Right renal cortex interstitium (tissue), 3 donors: ENCODE measurements at regions not wholly inside any gene's neighbourhood (a gene's known extent, or its start where the extent isn't known, plus 50 kb on each side); places are given as distances from the start of the nearest gene placed in this dataset.

ENCODE experiments used
- DNase-seq, 3 donors: peaks; one replicate each; pipeline ENCODE4 v3.0.0-alpha.2; 2013; ENCODE audit warnings: low read depth in 3 of 3, low spot score in 2 of 3

DNA sequence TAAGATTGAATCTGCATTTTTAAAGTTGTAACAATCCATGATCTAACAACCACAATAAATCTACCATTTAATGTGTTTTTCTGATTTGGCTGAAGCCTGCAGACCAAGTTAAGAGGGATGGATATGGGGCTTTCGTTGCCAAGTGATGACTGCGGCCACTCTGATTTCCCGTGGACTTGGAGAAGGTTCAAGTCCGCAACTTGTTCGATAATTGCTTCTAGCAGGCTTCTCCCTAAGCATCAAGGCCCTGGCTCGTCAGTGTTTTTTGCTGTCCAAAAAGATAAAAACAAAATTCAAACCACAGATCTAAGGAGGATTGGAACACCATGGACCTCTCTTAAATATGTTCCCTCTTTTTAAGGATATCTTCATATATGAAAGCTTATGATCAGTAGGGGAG is 256.6 kb downstream of the CNTN3 start:
- DNase-seq = no peak

DNA sequence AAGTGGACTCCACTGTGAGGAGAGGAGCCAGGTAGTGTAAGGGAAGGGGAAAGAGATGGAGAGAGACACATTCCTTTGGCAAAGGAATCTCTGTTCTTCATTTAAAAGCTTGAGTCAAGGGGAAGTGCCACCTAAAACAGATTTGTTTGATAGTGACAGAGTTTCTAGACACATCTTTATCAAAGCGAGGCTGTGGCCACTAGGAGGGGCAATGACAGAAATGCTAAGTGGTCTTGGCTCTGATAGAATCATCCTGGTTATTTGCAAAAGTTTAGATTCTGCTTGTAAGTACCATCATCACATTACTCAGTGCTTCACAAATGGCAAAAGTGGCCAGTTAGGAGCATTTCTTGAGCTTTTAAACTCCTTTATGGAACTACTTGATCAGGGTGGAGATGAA is 261.4 kb downstream of the CNTN3 start:
- no peak for DNase-seq

DNA sequence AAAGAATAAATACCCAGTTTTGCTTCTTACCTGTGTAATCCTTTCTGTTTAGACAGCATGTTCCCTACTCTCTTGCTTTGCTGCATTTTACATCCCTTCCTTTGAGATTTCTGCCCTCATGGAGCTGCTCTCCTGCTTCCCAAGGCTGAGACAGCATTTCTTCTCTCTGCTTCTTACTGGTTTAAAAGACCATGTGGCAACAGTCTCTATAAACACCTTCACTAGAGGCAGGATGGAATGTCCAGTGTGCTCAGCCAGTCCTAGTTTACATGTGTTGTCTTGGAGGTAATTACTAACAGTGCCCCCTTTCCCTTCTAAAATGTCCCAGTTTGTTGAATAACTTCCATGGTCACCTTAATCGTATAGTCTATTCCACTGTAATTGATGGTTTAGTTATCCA is 262.3 kb downstream of the CNTN3 start:
- no peak for DNase-seq

DNA sequence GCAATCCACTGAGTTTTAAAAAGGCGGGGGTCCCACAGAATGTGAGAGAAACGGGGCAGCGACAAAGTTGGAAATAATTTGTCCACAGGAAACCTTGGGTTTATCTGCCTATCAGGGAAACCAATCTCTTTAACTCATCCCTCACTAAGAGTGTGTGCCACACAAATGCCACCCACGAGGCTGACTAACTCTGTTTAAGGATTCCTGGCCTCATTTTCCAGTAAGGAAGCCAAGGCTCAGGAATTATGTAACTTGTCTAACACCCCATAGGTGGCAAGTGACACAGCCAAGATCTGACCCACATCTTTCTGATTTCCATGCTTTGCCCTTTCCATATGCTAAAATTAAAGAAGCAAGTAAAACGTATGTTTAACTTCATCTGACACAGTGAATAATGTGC is 263.2 kb downstream of the CNTN3 start:
- no peak for DNase-seq

DNA sequence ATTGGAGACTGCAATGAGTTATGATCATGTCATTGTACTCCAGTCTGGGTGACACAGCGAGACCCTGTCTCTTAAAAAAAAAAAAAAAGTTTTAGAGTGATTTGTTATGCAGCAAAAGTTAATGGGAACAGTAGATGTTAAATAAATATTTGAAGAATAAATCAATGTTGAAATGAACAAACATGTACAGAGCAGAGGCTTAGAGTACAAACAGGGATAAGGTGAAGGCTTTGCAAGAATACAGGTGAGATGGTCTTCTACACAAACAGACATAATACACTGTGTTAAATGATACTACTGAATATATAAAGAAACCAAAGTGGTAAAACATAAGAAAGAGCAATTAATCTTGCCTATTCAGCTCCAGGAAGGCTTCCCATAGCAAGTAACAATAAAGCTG is 265.4 kb downstream of the CNTN3 start:
- DNase-seq = no peak

DNA sequence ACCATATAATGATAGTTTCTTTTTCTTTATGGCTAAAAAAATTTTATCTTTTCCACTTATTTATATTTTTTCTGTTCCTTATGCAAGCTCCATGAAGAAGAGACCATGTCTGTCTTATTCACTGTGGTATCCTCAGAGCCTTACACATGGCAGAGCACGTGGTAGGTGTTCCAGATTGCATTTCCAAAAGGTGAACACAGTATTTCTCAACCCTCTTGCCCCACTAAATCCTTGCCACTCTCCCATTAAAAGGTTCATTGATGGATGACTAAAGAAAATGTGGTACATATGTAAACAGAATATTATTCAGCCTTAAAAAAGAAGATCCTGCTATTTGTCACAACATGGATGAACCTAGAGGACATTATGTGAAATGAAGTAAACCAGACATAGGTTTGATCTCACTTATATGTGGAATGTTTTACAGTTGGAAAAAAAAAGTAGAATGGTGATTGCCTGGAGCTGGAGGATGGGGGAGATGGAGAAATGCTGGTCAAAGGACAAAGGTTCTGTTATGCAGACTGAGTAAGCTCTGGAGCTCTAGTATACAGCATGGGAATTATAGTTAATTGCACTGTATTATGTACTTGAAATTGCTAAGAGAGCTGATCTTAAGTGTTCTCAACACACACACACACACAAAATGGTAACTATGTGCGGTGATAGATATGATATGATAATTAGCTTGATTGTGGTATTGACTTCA is 266.7 kb downstream of the CNTN3 start:
- no peak for DNase-seq

DNA sequence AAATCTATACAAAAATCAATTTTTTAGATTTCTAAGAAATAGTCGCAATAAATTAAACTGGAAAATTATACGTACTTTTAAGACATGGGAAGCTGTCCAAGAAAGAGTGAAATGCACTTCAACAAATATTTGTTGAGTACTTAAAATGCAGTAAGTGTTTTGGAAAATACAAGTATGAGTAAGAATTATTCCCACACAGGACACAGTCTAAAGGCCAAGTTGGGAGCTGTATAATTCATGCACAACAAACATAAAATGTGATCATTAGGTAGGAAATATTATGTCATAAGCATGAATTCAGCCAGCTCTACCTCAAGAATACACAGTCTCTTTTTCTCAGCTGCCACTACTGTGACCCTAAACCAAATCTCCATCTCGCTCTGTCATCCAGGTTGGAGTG is 267.6 kb downstream of the CNTN3 start:
- DNase-seq = no peak

DNA sequence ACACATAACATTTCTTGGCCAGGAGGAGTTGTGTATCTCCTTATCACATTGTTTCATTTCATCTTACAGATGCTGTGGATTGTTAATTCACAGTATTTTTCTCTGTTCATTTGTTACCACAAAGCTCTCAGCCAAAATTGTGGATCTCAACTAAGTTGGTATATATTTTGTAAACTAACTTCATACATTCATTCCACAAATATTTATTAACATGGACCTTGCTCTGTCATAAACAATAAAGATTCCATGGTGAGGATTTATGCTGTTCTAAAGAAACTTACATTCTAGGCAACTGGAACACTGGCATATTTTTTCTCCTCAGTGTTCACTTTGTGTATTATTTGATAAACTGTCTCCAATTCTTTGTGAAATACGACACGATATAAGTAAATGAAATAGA is 268.8 kb downstream of the CNTN3 start:
- no peak for DNase-seq

DNA sequence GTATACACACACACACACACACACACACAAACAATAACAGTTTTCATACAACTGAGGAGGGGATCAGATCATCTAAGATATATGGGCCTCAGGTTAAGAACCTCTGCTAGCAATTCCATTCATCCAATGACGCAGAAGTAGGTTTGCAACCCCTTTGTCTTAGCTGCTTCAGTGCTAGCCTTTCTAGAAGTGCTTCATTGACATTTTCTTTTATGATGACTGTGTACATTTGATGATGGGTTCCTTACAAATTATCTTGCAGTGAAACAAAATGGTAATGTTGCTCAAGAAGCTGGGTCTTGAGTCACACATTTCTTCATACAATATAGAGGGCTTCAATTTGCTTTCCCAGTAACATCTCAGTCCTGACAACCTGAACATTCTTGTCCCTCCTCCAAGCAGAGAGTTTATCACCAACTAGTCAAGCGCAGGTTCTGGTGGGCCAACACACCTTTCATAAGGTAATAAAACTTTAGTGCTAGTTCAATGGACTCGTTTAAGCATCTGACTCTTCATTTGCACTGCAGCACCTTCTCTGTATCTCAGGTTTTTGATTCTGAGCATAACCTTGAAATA is 269.5 kb downstream of the CNTN3 start:
- no peak for DNase-seq

DNA sequence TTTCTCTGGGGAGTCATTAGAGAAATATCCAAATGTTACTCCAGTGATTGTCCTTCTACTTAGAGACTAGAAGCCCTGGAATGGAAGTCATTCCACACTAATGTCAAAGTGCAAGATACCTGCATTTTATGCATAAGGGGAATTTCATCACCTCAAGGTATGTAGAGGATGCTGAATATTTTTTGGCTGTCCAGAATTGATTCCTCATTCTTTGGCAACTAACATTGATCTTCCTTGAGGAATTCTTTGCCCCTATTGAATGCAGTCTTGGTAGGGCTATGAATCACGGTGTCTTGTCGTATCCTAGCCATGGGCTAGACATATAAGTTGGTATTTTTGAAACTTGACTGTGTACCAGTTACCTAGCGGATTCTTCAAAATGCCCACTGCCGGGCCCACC is 271.1 kb downstream of the CNTN3 start:
- DNase-seq = no peak

DNA sequence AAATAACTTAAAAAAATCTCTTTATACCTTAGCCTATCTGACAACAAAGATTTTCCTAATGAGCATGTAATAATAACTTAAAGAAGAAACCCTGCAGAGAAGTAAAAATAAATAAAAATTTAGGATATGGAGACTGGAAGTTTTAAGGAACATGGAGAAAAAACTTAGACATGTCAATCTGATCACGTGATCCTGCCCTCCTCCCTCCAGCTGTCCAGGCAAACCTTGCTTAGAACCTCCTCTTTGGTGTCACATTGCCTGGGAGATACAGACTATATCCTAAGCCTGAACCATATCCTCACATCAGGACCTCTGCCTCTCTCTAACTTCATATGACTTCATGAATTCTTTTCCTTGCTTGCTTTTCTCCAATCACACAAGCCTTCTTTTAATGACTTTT is 275.5 kb downstream of the CNTN3 start:
- DNase-seq = no peak

DNA sequence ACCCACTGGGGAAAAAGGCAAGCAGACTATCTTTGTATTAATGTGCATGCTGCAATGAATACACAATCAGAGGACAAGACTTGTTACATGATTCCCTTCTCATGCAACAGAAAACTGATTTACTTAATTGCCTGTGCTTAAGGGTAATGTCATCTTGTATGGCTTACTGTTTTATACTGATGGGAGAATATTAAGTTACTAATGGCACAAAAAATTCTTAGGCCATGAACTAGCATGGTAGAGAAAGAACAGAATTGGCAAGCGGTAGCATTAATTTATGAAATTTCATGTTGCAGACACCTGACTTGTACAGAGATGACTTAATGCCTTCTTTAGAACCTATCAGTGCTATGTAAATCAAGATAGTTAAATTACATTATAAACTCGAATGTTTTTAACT is 282.3 kb downstream of the CNTN3 start:
- DNase-seq = no peak

DNA sequence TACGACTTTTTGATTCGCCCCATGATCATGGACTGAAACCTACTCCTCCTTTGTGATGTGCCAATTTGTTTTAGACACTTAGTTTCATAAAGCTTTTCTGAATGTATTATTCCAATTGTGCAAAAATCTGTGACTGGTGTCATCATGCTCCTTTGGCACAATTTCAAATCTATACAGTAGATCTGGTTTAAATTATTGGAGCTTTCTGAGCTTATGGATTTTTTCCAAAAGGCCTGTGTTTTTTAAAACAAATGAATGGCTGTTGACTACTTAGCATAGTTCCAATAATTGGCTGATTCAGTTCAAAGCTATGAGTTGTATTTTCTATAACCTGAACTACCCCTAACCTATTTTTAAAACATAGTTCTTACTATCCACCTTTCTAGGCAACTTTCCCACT is 282.7 kb downstream of the CNTN3 start:
- DNase-seq = no peak

DNA sequence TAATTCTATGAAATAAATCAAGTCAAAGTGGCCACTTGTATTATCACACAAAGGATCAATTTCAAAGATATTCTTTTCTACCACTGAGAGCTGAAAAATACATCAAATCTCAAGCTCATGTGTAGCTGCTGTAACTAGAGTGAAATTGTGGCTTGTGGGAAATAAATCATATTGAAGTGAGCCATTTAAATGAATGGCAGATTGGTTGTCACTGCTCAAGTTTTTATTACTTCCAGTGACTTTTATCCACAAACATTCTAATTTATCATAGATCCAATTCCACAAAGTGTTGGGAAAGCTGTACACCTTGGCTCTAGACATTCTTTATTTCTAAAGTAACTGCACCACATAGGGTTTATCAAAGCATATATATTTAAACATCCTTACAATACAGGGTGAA is 285.4 kb downstream of the CNTN3 start:
- DNase-seq = peak in 2 of 3 donors; percentile 24 to 29

DNA sequence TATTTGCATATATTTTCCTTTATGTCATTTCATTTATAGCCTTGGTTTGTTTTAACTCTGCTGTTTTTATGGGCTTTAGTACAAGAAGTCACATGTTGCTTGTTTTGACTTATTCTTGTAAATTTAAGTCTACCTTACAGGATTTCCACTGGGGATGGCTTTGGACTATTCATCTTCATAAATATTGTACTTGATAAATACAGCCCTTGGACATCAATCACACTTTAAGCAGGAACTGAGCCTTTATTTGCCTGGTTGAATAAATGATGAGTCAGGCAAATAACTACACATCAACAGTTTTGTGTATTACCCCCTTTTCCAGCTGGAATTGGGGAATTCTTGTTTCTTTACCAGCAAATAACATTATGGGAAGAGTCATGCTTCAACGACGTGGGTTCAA is 286.0 kb downstream of the CNTN3 start:
- no peak for DNase-seq

DNA sequence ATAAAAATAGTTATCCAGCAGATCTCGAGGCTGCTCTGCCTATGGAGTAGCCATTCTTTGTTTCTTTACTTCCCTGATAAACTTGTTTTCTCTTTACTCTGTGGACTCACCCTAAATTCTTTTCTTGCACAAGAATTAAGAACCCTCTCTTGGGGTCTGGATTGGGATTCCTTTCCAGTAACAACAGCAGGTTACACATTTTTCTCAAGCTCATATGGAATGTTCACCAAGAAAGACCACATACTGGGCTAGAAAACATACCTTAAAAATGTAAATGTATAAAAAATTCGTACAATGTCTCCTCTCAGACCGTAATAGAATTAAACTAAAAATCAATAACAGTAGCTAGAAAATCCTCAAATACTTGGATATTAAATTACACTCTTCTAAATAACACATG is 299.2 kb downstream of the CNTN3 start:
- no peak for DNase-seq

DNA sequence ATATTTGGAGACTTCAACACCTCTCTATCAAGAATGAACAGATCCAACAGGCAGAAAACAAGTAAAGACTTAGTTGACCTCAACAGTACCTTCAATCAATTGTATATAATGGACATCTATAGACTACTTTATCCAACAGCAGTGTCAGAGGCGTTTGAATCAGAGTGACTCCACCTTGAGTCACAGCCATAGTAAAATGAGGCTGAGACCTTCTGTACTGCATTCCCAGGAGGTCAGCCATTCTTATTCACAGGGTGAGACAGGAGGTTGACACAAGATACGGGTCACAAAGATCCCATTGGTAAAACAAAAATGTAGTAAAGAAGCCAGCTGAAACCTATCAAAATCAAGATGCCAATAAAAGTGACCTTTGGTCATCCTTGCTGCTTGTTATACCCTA is 299.8 kb downstream of the CNTN3 start:
- DNase-seq = no peak

DNA sequence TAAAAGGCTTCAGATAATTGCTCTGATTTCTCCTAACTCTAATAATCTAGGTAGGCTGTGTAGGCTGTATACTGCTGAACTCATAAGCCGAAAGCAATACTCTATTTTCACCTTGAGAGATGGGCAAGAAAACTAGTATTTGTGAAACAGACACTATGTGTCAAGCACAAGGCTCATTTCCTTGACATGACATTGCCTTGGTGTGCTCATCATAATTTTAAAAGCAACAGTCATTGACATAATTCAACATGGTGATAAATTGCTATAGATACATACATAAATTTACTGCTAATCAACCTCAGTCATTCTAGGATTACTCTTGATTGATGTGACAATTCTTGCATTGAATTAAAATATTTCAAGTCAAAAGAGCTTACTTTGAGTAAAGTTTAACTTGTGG is 304.7 kb downstream of the CNTN3 start:
- no peak for DNase-seq

DNA sequence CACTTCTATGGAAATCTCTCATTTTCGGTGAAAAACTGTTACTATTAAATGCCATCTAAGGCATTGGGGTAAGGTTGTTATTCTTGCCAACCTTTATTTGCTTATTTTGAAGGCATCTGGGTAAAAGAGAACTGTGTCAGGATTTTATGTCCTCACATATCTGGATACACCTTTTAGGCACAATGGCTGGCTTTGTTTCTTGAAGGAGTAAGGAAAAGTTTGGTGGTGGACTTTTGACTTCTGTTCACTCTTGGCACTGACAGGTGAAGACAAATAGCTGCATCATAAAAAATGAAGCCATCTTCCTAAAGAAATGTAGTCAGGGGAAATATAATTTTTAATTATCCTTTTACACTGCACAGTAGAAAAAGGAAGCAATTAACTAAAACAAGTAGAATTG is 310.0 kb downstream of the CNTN3 start:
- DNase-seq = no peak

DNA sequence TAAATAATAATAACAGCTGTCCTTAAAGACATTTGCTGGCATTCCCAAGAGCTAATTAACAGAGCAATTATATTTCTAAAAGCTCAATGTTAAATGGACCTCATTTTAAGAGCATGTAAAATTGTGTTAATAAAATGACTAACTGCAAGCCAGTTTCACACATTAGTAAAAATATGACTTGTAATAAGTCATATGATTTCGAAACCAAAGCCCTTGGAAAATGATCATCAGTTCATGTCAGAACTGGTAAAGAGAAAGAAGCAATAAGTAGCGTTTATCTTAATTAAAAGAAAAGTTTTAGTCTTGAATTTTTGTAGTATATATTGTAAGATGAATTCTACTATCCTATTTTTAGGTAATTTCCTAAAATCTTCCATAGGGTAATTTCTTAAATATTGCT is 310.7 kb downstream of the CNTN3 start:
- DNase-seq = no peak

DNA sequence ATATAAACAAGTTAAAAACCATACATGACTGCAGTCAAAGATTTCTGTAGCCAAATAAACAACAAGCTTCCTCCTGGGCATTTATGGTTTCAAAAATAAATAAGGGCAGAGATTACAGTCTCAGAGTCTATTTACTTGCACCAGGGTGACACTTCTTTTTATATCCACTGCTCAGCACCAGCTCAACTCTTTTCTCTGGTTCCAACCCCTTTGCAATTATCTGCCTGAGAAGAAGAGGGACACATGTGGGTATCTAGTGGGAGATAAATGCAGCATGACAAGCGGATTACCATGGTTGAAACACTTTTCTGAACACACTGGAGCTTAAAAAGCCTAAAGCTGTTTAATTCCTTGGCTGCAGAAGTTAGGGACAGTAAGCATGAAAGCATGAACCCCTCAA is 311.5 kb downstream of the CNTN3 start:
- no peak for DNase-seq

DNA sequence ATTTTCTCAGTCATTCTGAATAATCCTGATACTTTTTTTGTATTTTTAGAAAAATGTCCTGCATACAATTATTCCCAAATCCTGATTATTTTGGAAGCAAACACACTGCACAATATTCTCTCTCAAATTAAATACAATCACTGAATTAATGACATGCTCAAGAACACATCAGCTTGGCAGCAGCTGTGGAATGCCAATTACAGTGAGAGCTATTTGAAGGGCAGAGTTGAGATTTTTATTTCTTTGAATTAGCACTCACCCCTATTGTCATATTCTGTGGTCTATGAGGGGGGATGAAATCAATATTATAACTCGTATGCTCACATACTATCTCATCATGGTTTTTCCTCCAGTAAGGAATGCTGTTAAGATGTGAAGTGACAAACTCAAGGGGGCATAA is 312.2 kb downstream of the CNTN3 start:
- no peak for DNase-seq

DNA sequence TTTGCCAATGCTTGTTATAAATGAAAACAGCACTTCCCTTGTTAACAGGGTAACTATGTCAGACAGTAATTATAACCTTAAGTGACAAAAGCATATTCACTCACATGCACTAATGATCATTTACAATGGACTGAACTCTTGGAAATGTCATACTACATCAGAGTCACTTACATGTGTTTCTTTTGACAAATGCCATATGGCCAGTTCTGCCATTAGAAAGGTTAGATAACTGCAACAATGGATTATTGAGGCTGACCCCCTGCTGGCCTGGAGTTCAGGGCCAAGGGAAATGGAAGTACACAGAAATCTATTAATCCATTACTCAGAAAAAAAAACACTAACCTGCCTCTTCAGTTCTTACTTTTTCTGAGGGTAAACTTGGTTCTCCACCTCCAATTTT is 313.4 kb downstream of the CNTN3 start:
- no peak for DNase-seq
